ENCODE measurements at regions not wholly inside any gene's neighbourhood (a gene's known extent, or its start where the extent isn't known, plus 50 kb on each side); places are given as distances from the start of the nearest gene placed in this dataset.

- Histone ChIP-seq H3K36me3 (ENCODE audit: control insufficient read depth in 2 of 2, extremely low read depth in 1 of 2, insufficient read depth in 1 of 2, low read length in 1 of 2) (no peaks in the 10 kb centered on the region), H3K4me3 (ENCODE audit: control insufficient read depth in 1 of 2, extremely low read depth in 1 of 2, low read length in 1 of 2) (no peak overlapping the region), H3K4me1 (ENCODE audit: control insufficient read depth in 1 of 2, extremely low read depth in 1 of 2, insufficient read depth in 2 of 2, low read length in 2 of 2) (peaks cover 0 to 4% of the 10 kb centered on the region in 2 experiments), H3K27me3 (replicated peaks in 1 of 2; ENCODE audit: control insufficient read depth in 2 of 2, extremely low read depth in 1 of 2, insufficient read depth in 2 of 2, low read length in 1 of 2) (peaks cover 0 to 12% of the 10 kb centered on the region in 2 experiments), H3K9me3 (no peaks in the 10 kb centered on the region), H3K27ac (ENCODE audit: low read length) (no peak overlapping the region)
- peak overlapping the region; percentile 7 to 50 for H3K27ac Mint-ChIP-seq
- H3K4me1 Mint-ChIP-seq: peaks cover 0 to 8% (median 0%) of the 10 kb centered on the region in 3 donors
- peak overlapping the region in 1 of 3 donors; percentile 11 for H3K4me3 Mint-ChIP-seq
- H3K9me3 Mint-ChIP-seq: no peaks in the 10 kb centered on the region
- peaks cover 0 to 13% of the 10 kb centered on the region in 2 donors for H3K27me3 Mint-ChIP-seq
- ChIA-PET POLR2A (no interaction called here), CTCF (interaction anchor here (0.5 to 0.9 kb wide), 3 partner anchors 13 to 1692 kb away, joined by 3 read pairs; no protein-coding TSS in a partner anchor)
- H3K36me3 Mint-ChIP-seq: no peaks in the 10 kb centered on the region
- DNase-seq (peak in 5 of 35 experiments; percentile 19 to 52 (median 35)), ATAC-seq (replicated peaks in 1 of 4) (peak in 3 of 4 experiments; percentile 30 to 50 (median 40))
- 100% methylated on average over 4 of the region's 6 CpGs for WGBS (ENCODE audit: insufficient coverage)
Observed at GRCh38 chr7:142338633-142339501, 81.0 kb upstream of the PRSS58 start.

- Mint-ChIP-seq H3K27me3 (peaks cover 4 to 13% of the 10 kb centered on the region in 2 donors), H3K27ac (peak overlapping the region; percentile 22 to 41), H3K9me3 (no peaks in the 10 kb centered on the region), H3K36me3 (no peaks in the 10 kb centered on the region), H3K4me3 (no peak overlapping the region), H3K4me1 (peaks cover 0 to 8% (median 0%) of the 10 kb centered on the region in 3 donors)
- CTCF ChIA-PET: interaction anchor here in 1 of 2 donors (0.6 kb wide), 1 partner anchor 1049 kb away, joined by 8 read pairs; no protein-coding TSS in a partner anchor
- Histone ChIP-seq H3K4me3 (ENCODE audit: control insufficient read depth in 1 of 2, extremely low read depth in 1 of 2, low read length in 1 of 2) (no peak overlapping the region), H3K27ac (ENCODE audit: low read length) (no peak overlapping the region), H3K9me3 (no peaks in the 10 kb centered on the region), H3K4me1 (ENCODE audit: control insufficient read depth in 1 of 2, extremely low read depth in 1 of 2, insufficient read depth in 2 of 2, low read length in 2 of 2) (peaks cover 0 to 4% of the 10 kb centered on the region in 2 experiments), H3K36me3 (ENCODE audit: control insufficient read depth in 2 of 2, extremely low read depth in 1 of 2, insufficient read depth in 1 of 2, low read length in 1 of 2) (no peaks in the 10 kb centered on the region), H3K27me3 (replicated peaks in 1 of 2; ENCODE audit: control insufficient read depth in 2 of 2, extremely low read depth in 1 of 2, insufficient read depth in 2 of 2, low read length in 1 of 2) (peaks cover 0 to 11% of the 10 kb centered on the region in 2 experiments)
- DNase-seq: no peak
- WGBS (ENCODE audit: insufficient coverage): 65% methylated on average over 6 of the region's 8 CpGs
- ATAC-seq (replicated peaks in 1 of 4): peak in 1 of 4 experiments; percentile 29
- POLR2A ChIA-PET: no interaction called here
Observed at GRCh38 chr7:142337054-142338001, 79.5 kb upstream of the PRSS58 start.

DNA sequence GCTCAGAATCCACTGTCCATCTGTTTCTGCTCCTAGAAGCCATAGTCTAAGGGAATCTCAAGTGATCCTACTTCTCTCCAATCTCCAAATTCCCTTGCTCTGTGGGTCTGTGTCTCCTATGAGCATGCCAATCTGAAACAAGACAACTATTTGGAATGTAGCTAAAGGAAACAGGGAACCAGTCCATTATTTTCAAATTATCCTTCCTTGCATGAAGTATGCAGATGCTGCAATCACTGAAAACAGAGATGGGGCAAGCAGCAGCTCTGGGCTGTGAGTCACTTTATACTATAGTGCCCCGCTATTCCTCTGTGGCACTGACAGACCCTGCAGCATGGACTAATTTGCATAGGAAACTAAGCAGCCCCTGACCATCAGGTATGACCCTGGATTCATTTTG lies 76.9 kb upstream of the PRSS58 start:
- H3K4me3 ChIP-seq (ENCODE audit: control insufficient read depth in 1 of 2, extremely low read depth in 1 of 2, low read length in 1 of 2): peak overlapping the region in 1 of 2 donors; percentile 8
- DNase-seq: no peak
- Mint-ChIP-seq H3K9me3 (no peaks in the 10 kb centered on the region), H3K36me3 (no peaks in the 10 kb centered on the region), H3K27ac (peak overlapping the region in 1 of 2 donors; percentile 34), H3K27me3 (peaks cover 12 to 19% of the 10 kb centered on the region in 2 donors), H3K4me3 (peak overlapping the region; percentile 40 to 62 (median 56)), H3K4me1 (peaks cover 0 to 7% (median 0%) of the 10 kb centered on the region in 3 donors)
- POLR2A ChIA-PET: no interaction called here
- WGBS (ENCODE audit: insufficient coverage): 100% methylated on average over 1 of the region's 1 CpG
- H3K27me3 ChIP-seq (replicated peaks in 1 of 2; ENCODE audit: control insufficient read depth in 2 of 2, extremely low read depth in 1 of 2, insufficient read depth in 2 of 2, low read length in 1 of 2): peaks cover 0 to 19% of the 10 kb centered on the region in 2 experiments
- no peak overlapping the region for H3K27ac ChIP-seq (ENCODE audit: low read length)
- CTCF ChIA-PET: no interaction called here
- H3K36me3 ChIP-seq (ENCODE audit: control insufficient read depth in 2 of 2, extremely low read depth in 1 of 2, insufficient read depth in 1 of 2, low read length in 1 of 2): no peaks in the 10 kb centered on the region
- H3K4me1 ChIP-seq (ENCODE audit: control insufficient read depth in 1 of 2, extremely low read depth in 1 of 2, insufficient read depth in 2 of 2, low read length in 2 of 2): peaks cover 0 to 4% of the 10 kb centered on the region in 2 experiments
- ATAC-seq (replicated peaks in 1 of 4): no peak
- no peaks in the 10 kb centered on the region for H3K9me3 ChIP-seq

DNA sequence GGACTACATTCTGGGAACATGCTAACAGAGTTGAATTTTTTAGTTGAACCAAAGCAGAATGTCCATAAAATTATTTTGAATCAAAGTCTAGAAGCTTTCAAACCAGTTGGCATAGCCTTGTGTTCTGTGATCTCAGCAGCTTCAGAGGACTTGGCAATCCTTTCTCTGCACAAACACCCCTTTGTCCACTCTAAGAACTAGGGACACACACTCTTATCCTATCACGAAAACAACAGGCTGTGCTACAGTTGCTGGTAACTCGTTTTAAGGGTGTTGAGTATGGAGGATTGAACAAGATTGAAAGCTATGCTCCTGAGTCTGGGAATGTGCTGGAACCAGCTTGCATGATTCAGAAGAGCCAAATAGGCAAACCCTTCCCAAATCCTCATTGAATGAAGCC lies 76.4 kb upstream of the PRSS58 start:
- Histone ChIP-seq H3K27me3 (replicated peaks in 1 of 2; ENCODE audit: control insufficient read depth in 2 of 2, extremely low read depth in 1 of 2, insufficient read depth in 2 of 2, low read length in 1 of 2) (peaks cover 0 to 18% of the 10 kb centered on the region in 2 experiments), H3K36me3 (ENCODE audit: control insufficient read depth in 2 of 2, extremely low read depth in 1 of 2, insufficient read depth in 1 of 2, low read length in 1 of 2) (no peaks in the 10 kb centered on the region), H3K27ac (ENCODE audit: low read length) (no peak overlapping the region), H3K4me1 (ENCODE audit: control insufficient read depth in 1 of 2, extremely low read depth in 1 of 2, insufficient read depth in 2 of 2, low read length in 2 of 2) (peaks cover 0 to 3% of the 10 kb centered on the region in 2 experiments), H3K9me3 (no peaks in the 10 kb centered on the region), H3K4me3 (ENCODE audit: control insufficient read depth in 1 of 2, extremely low read depth in 1 of 2, low read length in 1 of 2) (no peak overlapping the region)
- H3K27ac Mint-ChIP-seq: no peak overlapping the region
- no peak for ATAC-seq (replicated peaks in 1 of 4)
- no peaks in the 10 kb centered on the region for H3K36me3 Mint-ChIP-seq
- CTCF ChIA-PET: no interaction called here
- whole genome bisulfite sequencing (ENCODE audit: insufficient coverage): no CpG with 5 or more reads among the region's 2 CpGs
- peaks cover 0 to 7% (median 0%) of the 10 kb centered on the region in 3 donors for H3K4me1 Mint-ChIP-seq
- POLR2A ChIA-PET: no interaction called here
- peak overlapping the region in 2 of 3 donors; percentile 56 to 62 for H3K4me3 Mint-ChIP-seq
- peaks cover 16 to 23% of the 10 kb centered on the region in 2 donors for H3K27me3 Mint-ChIP-seq
- H3K9me3 Mint-ChIP-seq: no peaks in the 10 kb centered on the region
- DNase-seq: no peak

GRCh38 chr7:142332421-142332820 lies 74.6 kb upstream of the PRSS58 start:
- H3K36me3 ChIP-seq (ENCODE audit: control insufficient read depth in 2 of 2, extremely low read depth in 1 of 2, insufficient read depth in 1 of 2, low read length in 1 of 2): no peaks in the 10 kb centered on the region
- CTCF ChIA-PET: no interaction called here
- Mint-ChIP-seq H3K4me3 (peak overlapping the region in 2 of 3 donors; percentile 9 to 32), H3K27ac (no peak overlapping the region), H3K36me3 (no peaks in the 10 kb centered on the region), H3K9me3 (no peaks in the 10 kb centered on the region), H3K27me3 (peaks cover 22 to 36% of the 10 kb centered on the region in 2 donors), H3K4me1 (peaks cover 0 to 6% (median 5%) of the 10 kb centered on the region in 3 donors)
- peaks cover 0 to 22% of the 10 kb centered on the region in 2 experiments for H3K27me3 ChIP-seq (replicated peaks in 1 of 2; ENCODE audit: control insufficient read depth in 2 of 2, extremely low read depth in 1 of 2, insufficient read depth in 2 of 2, low read length in 1 of 2)
- H3K9me3 ChIP-seq: no peaks in the 10 kb centered on the region
- POLR2A ChIA-PET: interaction anchor here in 1 of 2 donors (0.6 kb wide), 1 partner anchor 32 kb away, joined by 3 read pairs; no protein-coding TSS in a partner anchor
- no peak for ATAC-seq (replicated peaks in 1 of 4)
- no peak for DNase-seq
- H3K4me3 ChIP-seq (ENCODE audit: control insufficient read depth in 1 of 2, extremely low read depth in 1 of 2, low read length in 1 of 2): no peak overlapping the region
- H3K27ac ChIP-seq (ENCODE audit: low read length): no peak overlapping the region
- 82% methylated on average over 5 of the region's 6 CpGs for WGBS (ENCODE audit: insufficient coverage)
- no peaks in the 10 kb centered on the region for H3K4me1 ChIP-seq (ENCODE audit: control insufficient read depth in 1 of 2, extremely low read depth in 1 of 2, insufficient read depth in 2 of 2, low read length in 2 of 2)

DNA sequence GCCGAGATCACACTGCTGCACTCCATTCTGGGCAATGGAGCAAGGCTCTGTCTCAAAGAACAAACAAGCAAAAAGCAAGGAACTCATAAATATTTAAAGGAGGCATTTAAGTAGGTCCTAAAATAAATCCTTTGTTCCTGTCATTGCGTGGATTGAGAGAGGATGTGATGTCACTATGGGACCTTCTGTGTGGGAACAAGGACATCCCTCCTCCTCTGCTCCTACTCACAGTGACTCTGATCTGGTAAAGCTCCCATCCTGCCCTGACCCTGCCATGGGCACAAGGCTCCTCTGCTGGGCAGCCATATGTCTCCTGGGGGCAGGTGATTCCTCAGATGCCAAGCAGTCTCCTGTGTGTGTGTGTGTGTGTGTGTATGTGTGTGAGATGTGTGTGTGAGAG lies 74.1 kb upstream of the PRSS58 start:
- WGBS (ENCODE audit: insufficient coverage): no CpG with 5 or more reads among the region's 2 CpGs
- Histone ChIP-seq H3K4me1 (ENCODE audit: control insufficient read depth in 1 of 2, extremely low read depth in 1 of 2, insufficient read depth in 2 of 2, low read length in 2 of 2) (no peaks in the 10 kb centered on the region), H3K36me3 (ENCODE audit: control insufficient read depth in 2 of 2, extremely low read depth in 1 of 2, insufficient read depth in 1 of 2, low read length in 1 of 2) (no peaks in the 10 kb centered on the region), H3K27me3 (replicated peaks in 1 of 2; ENCODE audit: control insufficient read depth in 2 of 2, extremely low read depth in 1 of 2, insufficient read depth in 2 of 2, low read length in 1 of 2) (peaks cover 0 to 22% of the 10 kb centered on the region in 2 experiments), H3K4me3 (ENCODE audit: control insufficient read depth in 1 of 2, extremely low read depth in 1 of 2, low read length in 1 of 2) (no peak overlapping the region), H3K27ac (ENCODE audit: low read length) (no peak overlapping the region), H3K9me3 (no peaks in the 10 kb centered on the region)
- DNase-seq (no peak), ATAC-seq (replicated peaks in 1 of 4) (no peak)
- Mint-ChIP-seq H3K4me1 (peaks cover 0 to 6% (median 4%) of the 10 kb centered on the region in 3 donors), H3K36me3 (no peaks in the 10 kb centered on the region), H3K27ac (no peak overlapping the region), H3K4me3 (peak overlapping the region in 1 of 3 donors; percentile 32), H3K27me3 (peaks cover 22 to 33% of the 10 kb centered on the region in 2 donors), H3K9me3 (no peaks in the 10 kb centered on the region)
- ChIA-PET POLR2A (interaction anchor here in 1 of 2 donors (0.7 kb wide), 1 partner anchor 799 kb away, joined by 3 read pairs; no protein-coding TSS in a partner anchor), CTCF (no interaction called here)

Data from T-cell (primary cell).